Naive B cell (primary cell): ENCODE measurements at regions not wholly inside any gene's neighbourhood (a gene's known extent, or its start where the extent isn't known, plus 50 kb on each side); places are given as distances from the start of the nearest gene placed in this dataset.
"Not testable (repeated sequence)": the region's sequence is repeated elsewhere in the genome, so short reads cannot be mapped to it uniquely, and the experiment has no call there.

Experiments
- ATAC-seq, 2 donors: fragments of 150-1000 bp; cut with Tn5 transposase; 2 replicates each; pipeline ENCODE4 v1.10.0; 2021; ENCODE audit warnings: low read depth in 2 of 2, mild to moderate bottlenecking in 2 of 2, moderate library complexity in 2 of 2
- DNase-seq: peaks from one replicate; pipeline ENCODE4 v3.0.0; 2022
- H3K27ac Mint-ChIP-seq, 6 donors: one replicate each; pipeline ENCODE4 v1.8.0; 2020 to 2022; ENCODE audit warnings: mild to moderate bottlenecking in 6 of 6, mixed read lengths in 6 of 6, moderate library complexity in 5 of 6, inconsistent platforms in 2 of 6
- H3K27me3 Mint-ChIP-seq, 3 donors: one replicate each; pipeline ENCODE4 v1.8.0; 2021 to 2022; ENCODE audit warnings: mixed read lengths in 3 of 3, mild to moderate bottlenecking in 1 of 3
- H3K36me3 Mint-ChIP-seq, 2 donors: one replicate each; pipeline ENCODE4 v1.8.0; 2020 to 2022; ENCODE audit warnings: mixed read lengths in 2 of 2, inconsistent platforms in 1 of 2, mild to moderate bottlenecking in 1 of 2
- H3K4me1 Mint-ChIP-seq, 3 donors: one replicate each; pipeline ENCODE4 v1.8.0; 2020 to 2022; ENCODE audit warnings: mixed read lengths in 3 of 3, inconsistent platforms in 1 of 3, mild to moderate bottlenecking in 1 of 3, moderate library complexity in 1 of 3
- H3K4me3 Mint-ChIP-seq, 8 donors: one replicate each; pipeline ENCODE4 v1.8.0; 2020 to 2022; ENCODE audit warnings: mild to moderate bottlenecking in 8 of 8, mixed read lengths in 8 of 8, moderate library complexity in 8 of 8, inconsistent platforms in 2 of 8
- H3K9me3 Mint-ChIP-seq, 7 donors: one replicate each; pipeline ENCODE4 v1.8.0; 2020 to 2022; ENCODE audit warnings: mixed read lengths in 7 of 7, mild to moderate bottlenecking in 5 of 7, inconsistent platforms in 2 of 7, moderate library complexity in 1 of 7

DNA sequence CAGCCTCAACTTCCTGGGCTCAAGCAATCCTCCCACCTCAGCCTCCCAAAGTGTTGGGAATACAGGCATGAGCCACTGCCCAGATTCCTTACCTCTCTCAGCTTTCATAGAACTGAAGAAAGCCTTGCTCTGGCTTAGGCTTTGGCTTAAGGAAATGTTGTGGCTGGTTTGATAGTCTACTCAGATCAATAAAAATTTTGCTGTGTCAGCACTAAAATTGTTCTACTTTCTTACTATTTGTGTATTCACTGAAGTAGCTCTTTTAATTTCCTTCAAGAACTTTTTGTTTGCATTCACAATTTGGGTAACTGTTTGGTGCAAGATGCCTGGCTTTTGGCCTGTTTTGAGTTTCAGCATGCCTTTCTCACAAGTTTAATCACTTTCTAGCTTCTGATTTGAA, 634.0 kb upstream of the FSHR start:
- Mint-ChIP-seq H3K27ac (no peak overlapping the region), H3K4me3 (no peak overlapping the region), H3K9me3 (peaks cover 0 to 8% (median 3%) of the 10 kb centered on the region in 7 donors), H3K27me3 (no peaks in the 10 kb centered on the region), H3K36me3 (no peaks in the 10 kb centered on the region), H3K4me1 (no peaks in the 10 kb centered on the region)
- no peak for DNase-seq
- ATAC-seq: no peak

- Mint-ChIP-seq H3K36me3 (no peaks in the 10 kb centered on the region), H3K9me3 (peaks cover 0 to 4% (median 0%) of the 10 kb centered on the region in 7 donors), H3K27me3 (no peaks in the 10 kb centered on the region), H3K4me3 (no peak overlapping the region), H3K27ac (no peak overlapping the region), H3K4me1 (no peaks in the 10 kb centered on the region)
- no peak for DNase-seq
- no peak for ATAC-seq
Measured at GRCh38 chr2:49780949-49781348, 626.6 kb upstream of the FSHR start.

GRCh38 chr2:49772299-49772970, 618.1 kb upstream of the FSHR start:
- no peak for ATAC-seq
- DNase-seq: no peak
- Mint-ChIP-seq H3K27ac (no peak overlapping the region), H3K36me3 (no peaks in the 10 kb centered on the region), H3K4me3 (no peak overlapping the region), H3K4me1 (no peaks in the 10 kb centered on the region), H3K9me3 (peaks cover 0 to 4% (median 0%) of the 10 kb centered on the region in 7 donors), H3K27me3 (no peaks in the 10 kb centered on the region)

GRCh38 chr2:49770919-49771318, 616.6 kb upstream of the FSHR start:
- H3K4me1 Mint-ChIP-seq: no peaks in the 10 kb centered on the region
- peaks cover 0 to 4% (median 0%) of the 10 kb centered on the region in 7 donors for H3K9me3 Mint-ChIP-seq
- no peaks in the 10 kb centered on the region for H3K27me3 Mint-ChIP-seq
- DNase-seq (no peak), ATAC-seq (no peak)
- no peak overlapping the region for H3K4me3 Mint-ChIP-seq
- H3K36me3 Mint-ChIP-seq: no peaks in the 10 kb centered on the region
- H3K27ac Mint-ChIP-seq: no peak overlapping the region

DNA sequence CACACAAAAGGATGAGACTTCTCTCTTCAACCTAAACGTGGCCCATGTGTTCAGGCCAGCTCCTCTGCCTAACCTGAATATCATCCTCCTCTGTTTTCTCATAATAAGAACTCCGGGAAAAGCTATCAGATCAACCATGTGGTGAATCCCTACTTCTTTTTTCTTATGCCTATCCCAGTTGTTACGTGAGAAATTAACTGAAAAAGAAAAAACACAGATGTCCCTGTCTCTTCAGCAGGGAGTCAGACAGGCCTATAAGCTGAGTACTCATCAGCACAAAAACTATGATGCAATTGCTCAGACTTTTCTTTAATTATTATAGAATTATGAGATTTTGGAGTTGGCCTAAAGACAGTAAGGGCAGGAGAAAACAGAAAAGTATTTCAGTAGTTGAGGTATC, 613.0 kb upstream of the FSHR start:
- Mint-ChIP-seq H3K27ac (no peak overlapping the region), H3K27me3 (no peaks in the 10 kb centered on the region), H3K9me3 (no peaks in the 10 kb centered on the region), H3K4me1 (no peaks in the 10 kb centered on the region), H3K4me3 (no peak overlapping the region), H3K36me3 (no peaks in the 10 kb centered on the region)
- ATAC-seq (no peak), DNase-seq (no peak)

- peak overlapping the region in 1 of 6 donors; percentile 71 for H3K27ac Mint-ChIP-seq
Measured at GRCh38 chr2:49755777-49756176, 601.5 kb upstream of the FSHR start.

GRCh38 chr2:49754381-49754780, 600.1 kb upstream of the FSHR start:
- ATAC-seq (no peak), DNase-seq (no peak)
- no peaks in the 10 kb centered on the region for H3K36me3 Mint-ChIP-seq
- no peak overlapping the region for H3K4me3 Mint-ChIP-seq
- H3K27ac Mint-ChIP-seq: no peak overlapping the region
- H3K27me3 Mint-ChIP-seq: no peaks in the 10 kb centered on the region
- peaks cover 0 to 4% (median 0%) of the 10 kb centered on the region in 7 donors for H3K9me3 Mint-ChIP-seq
- H3K4me1 Mint-ChIP-seq: no peaks in the 10 kb centered on the region

More at GRCh38 chr2:49755777-49756176, 601.5 kb upstream of the FSHR start:
- Mint-ChIP-seq H3K27me3 (no peaks in the 10 kb centered on the region), H3K36me3 (no peaks in the 10 kb centered on the region), H3K9me3 (peaks cover 0 to 4% (median 0%) of the 10 kb centered on the region in 7 donors), H3K4me1 (no peaks in the 10 kb centered on the region), H3K4me3 (no peak overlapping the region)
- DNase-seq: no peak
- no peak for ATAC-seq

GRCh38 chr2:49753344-49753985, 599.1 kb upstream of the FSHR start:
- no peaks in the 10 kb centered on the region for H3K36me3 Mint-ChIP-seq
- H3K9me3 Mint-ChIP-seq: peaks cover 0 to 4% (median 0%) of the 10 kb centered on the region in 7 donors
- no peaks in the 10 kb centered on the region for H3K27me3 Mint-ChIP-seq
- no peak for ATAC-seq
- no peak overlapping the region for H3K27ac Mint-ChIP-seq
- DNase-seq: no peak
- no peak overlapping the region for H3K4me3 Mint-ChIP-seq
- H3K4me1 Mint-ChIP-seq: no peaks in the 10 kb centered on the region

- no peak overlapping the region for H3K27ac Mint-ChIP-seq
Measured at GRCh38 chr2:49737606-49738005, 583.3 kb upstream of the FSHR start.

GRCh38 chr2:49732924-49733323, 578.6 kb upstream of the FSHR start:
- not testable (repeated sequence) for H3K4me3 Mint-ChIP-seq, H3K4me1 Mint-ChIP-seq, H3K36me3 Mint-ChIP-seq, H3K27ac Mint-ChIP-seq, ATAC-seq, DNase-seq, H3K27me3 Mint-ChIP-seq
- peaks cover 4 to 13% (median 8%) of the 10 kb centered on the region in 7 donors for H3K9me3 Mint-ChIP-seq

More at GRCh38 chr2:49737606-49738005, 583.3 kb upstream of the FSHR start:
- Mint-ChIP-seq H3K4me1 (no peaks in the 10 kb centered on the region), H3K27me3 (no peaks in the 10 kb centered on the region), H3K9me3 (peaks cover 0 to 9% (median 5%) of the 10 kb centered on the region in 7 donors), H3K36me3 (no peaks in the 10 kb centered on the region), H3K4me3 (no peak overlapping the region)
- DNase-seq (no peak), ATAC-seq (no peak)

DNA sequence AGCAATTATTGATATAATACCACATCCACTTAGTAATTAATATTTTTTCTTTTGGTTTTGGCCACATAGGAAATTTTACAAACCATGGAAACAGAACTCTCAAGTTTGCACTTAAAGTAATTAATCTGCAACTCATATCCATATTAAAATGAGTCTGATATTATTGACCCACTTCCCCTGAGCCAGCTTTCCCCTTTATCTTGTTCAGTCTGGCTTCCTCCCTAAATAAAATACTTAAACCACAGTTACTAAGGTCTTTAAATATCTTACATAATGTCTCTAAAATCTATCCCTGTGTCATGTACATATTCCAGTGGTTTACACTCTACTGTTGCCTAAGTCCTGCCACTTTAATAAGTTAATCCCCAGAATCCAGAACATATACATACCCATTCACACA, 564.9 kb upstream of the FSHR start:
- Mint-ChIP-seq H3K9me3 (peaks cover 0 to 5% (median 0%) of the 10 kb centered on the region in 7 donors), H3K27me3 (no peaks in the 10 kb centered on the region), H3K4me1 (no peaks in the 10 kb centered on the region), H3K27ac (no peak overlapping the region), H3K4me3 (no peak overlapping the region), H3K36me3 (no peaks in the 10 kb centered on the region)
- ATAC-seq (no peak), DNase-seq (no peak)

DNA sequence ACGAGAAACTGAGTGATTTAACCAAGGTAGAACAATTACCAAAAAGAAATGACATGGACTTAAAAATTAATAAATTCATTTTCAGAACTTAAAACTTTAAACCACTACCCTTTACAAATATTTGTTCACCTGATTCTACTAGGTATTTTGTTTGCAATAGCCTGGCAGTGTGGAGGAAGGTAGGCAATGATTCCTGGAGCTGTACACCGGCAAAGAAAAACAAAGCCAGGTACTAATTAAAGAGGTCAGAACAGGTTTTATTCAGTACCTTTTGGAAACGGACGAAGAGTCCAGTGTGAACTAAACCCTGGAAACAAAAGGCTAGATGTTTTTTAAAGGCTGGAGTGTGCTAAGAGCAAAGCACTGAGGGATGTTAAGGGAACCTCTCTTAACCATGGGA, 561.3 kb upstream of the FSHR start:
- no peaks in the 10 kb centered on the region for H3K27me3 Mint-ChIP-seq

DNA sequence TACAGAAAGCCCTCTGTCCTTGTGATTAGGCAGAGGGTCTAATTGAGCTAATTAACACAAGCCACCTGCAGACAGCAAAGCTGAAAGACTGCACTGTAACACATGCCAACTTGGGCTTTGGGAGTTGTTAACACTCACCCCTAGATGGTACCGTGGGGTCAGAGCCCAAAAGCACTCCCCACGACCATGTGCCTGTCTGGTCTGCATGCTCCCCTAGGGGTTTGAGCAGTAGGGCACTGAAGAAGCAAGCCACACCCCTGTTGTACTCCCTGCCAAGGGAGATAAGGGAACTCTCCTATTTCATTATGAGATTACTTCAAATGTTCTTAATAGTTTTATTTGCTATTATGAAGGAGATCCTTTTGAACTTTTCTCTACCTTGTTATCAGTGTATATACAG, 560.1 kb upstream of the FSHR start:
- H3K36me3 Mint-ChIP-seq: no peaks in the 10 kb centered on the region
- H3K4me1 Mint-ChIP-seq: no peaks in the 10 kb centered on the region
- no peak for ATAC-seq

More for the DNA sequence above, 561.3 kb upstream of the FSHR start:
- H3K36me3 Mint-ChIP-seq: no peaks in the 10 kb centered on the region
- no peak for ATAC-seq
- peaks cover 0 to 5% (median 0%) of the 10 kb centered on the region in 7 donors for H3K9me3 Mint-ChIP-seq
- no peak overlapping the region for H3K4me3 Mint-ChIP-seq
- H3K27ac Mint-ChIP-seq: no peak overlapping the region
- no peaks in the 10 kb centered on the region for H3K4me1 Mint-ChIP-seq
- no peak for DNase-seq

DNA sequence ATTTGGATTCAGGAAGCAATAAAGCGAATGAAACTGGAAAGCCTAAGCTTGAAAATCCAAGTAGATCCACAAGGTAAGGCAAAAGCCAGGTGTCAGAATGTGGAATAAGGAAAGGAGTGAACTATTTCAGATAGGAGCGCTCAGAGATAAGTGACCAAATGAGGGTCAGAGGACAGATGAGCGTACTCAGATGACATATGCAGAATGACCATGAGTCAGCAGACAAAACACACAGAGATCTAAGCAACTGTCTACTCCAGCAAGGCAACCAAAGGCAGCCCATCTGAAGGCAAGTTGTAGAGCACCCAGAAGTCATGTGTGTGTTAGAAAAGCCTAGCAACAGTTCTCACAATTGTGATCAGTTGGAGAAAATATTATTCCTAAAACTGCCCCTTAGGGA, 548.4 kb upstream of the FSHR start:
- Mint-ChIP-seq H3K36me3 (no peaks in the 10 kb centered on the region), H3K4me3 (no peak overlapping the region), H3K9me3 (peaks cover 0 to 5% (median 0%) of the 10 kb centered on the region in 7 donors), H3K4me1 (no peaks in the 10 kb centered on the region), H3K27ac (no peak overlapping the region), H3K27me3 (no peaks in the 10 kb centered on the region)
- no peak for ATAC-seq
- no peak for DNase-seq

More for the DNA sequence above, 560.1 kb upstream of the FSHR start:
- Mint-ChIP-seq H3K27ac (no peak overlapping the region), H3K27me3 (no peaks in the 10 kb centered on the region), H3K4me3 (no peak overlapping the region), H3K9me3 (peaks cover 0 to 7% (median 0%) of the 10 kb centered on the region in 7 donors)
- no peak for DNase-seq
